ENCODE measurements at regions not wholly inside any gene's neighbourhood (a gene's known extent, or its start where the extent isn't known, plus 50 kb on each side); places are given as distances from the start of the nearest gene placed in this dataset.

DNA sequence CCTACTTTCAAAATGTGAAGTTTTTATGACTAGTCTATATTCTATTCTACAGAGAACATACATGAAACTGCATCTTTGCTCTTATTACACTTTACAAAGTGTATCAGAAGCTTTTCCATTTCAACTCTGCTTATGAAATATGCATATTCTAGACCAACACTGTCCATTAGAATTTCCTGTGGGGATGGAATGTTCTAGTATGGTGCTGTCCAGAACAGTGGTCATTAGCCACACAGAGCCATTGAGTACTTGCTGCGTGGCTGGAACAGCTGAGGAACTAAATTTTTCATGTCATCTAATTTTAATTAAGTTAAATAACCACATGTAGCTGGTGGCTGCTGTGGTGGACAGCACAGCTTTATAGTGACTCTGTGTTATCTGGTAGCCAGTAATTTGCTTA is 105.9 kb upstream of the PDE10A start:
- TF ChIP-seq CTCF (IDR thresholded peaks at IDR 0.05) (no peak), POLR2A (IDR thresholded peaks at IDR 0.05) (no peak)
